HS-27A (cell line): ENCODE measurements at regions not wholly inside any gene's neighbourhood (a gene's known extent, or its start where the extent isn't known, plus 50 kb on each side); places are given as distances from the start of the nearest gene placed in this dataset.

Experiments used
- DNase-seq: peaks from one replicate; pipeline ENCODE4 v3.0.0-alpha.2; 2012; ENCODE audit warnings: low read depth, missing footprints

DNA sequence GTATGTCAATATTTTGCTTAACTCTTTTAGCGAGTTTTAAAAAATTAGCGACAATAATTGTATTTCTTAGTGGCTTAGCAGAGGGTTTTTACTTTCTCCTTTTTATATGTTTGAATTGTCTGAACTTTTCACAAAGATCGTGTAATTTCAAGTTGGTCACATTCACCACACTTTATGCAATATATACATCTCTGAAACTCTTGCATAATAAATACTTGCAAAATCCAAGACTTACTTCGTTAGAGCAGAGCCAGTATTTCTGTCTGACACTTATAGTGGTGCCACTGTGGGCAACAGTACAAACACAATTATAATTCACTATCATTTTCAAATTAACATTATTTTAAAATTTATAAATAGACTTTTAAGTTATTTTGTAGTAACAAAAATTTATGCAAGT lies 62.0 kb downstream of the SUCNR1 start:
- no peak for DNase-seq

DNA sequence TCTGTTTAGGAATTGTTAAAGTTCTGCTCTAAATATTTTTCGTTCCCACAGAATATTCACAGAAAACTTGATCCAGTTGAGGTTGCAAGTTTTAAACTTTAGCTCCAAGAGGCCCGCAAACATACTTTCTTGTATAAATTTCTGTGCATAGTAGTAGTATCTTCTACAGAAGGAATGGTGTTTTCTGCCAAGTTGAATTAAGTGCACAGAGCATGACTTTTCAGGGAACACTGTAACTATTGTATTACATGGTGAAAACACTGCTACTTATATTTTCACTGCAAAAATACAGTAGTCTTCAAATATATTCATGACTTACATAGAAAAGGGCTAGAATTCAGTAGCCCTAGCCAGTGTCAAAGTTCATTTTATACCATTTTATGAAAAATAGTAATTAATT lies 67.0 kb downstream of the SUCNR1 start:
- DNase-seq: no peak

DNA sequence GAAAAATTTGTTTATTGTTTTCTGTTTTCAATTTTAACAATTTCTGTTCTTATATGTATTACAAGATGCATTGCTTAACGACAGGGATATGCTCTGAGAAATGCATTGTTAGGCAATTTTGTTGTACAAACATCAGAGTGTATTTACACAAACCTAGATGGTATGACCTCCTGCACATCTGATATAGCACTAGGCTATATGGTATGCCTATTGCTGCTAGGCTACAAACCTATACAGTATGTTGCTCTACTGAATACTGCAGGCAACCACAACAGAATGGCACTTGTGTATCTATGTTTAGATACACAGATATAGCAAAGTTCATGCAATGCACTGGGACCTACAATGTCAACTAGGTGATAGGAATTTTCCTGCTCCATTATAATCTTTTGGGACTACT lies 70.1 kb downstream of the SUCNR1 start:
- DNase-seq: no peak

DNA sequence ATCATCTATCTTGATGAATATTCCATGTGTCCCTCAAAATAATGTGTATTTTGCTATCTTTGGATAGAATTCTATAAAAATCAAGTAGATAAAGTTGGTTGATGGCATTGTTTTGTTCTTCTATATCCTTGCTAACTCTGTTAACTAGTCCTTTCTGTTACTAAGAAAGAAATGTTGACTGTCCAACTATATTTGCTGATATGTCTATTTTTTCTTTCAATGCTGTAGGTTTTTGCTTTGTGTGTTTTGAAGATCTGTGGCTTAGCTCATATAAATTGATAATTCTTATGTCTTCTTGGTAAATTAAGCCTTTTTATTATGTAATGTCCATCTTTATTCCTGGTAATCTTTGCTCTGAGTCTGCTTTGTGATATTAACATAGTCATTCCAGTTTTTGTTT lies 70.9 kb downstream of the SUCNR1 start:
- no peak for DNase-seq

DNA sequence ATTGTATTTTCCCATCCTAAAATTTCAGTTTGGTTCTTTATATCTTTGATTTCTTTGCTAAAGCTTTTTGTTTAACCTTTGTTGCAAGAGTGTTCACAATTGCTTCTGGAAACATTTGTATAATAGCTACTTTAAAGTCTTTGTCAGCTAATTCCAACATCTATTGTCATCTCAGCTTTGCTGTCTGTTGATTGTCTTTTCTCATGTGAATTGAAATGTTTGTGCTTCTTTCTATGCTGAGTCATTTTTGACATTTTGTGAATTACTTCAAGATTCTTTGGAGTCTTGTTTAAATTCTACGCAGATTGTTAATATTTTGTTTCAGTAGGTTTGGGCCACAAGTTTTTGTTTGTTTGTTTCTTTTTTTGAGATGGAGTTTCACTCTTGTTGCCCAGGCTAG lies 73.2 kb downstream of the SUCNR1 start:
- no peak for DNase-seq

DNA sequence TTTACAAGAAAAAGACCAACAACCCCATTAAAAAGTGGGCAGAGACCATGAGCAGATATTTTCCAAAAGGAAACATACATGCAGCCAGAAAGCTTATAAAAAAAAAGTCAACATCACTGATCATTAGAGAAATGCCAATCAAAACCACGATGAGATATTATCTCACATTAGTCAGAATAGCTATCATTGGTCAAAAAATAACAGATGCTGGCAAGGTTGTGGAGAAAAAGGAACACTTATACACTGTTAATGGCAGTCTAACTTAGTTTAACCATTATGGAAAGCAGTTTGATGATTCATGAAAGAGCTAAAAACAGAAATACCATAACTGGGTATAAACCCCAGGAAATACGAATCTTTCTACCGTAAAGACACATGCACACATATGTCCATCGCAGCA lies 76.3 kb downstream of the SUCNR1 start:
- DNase-seq: no peak

DNA sequence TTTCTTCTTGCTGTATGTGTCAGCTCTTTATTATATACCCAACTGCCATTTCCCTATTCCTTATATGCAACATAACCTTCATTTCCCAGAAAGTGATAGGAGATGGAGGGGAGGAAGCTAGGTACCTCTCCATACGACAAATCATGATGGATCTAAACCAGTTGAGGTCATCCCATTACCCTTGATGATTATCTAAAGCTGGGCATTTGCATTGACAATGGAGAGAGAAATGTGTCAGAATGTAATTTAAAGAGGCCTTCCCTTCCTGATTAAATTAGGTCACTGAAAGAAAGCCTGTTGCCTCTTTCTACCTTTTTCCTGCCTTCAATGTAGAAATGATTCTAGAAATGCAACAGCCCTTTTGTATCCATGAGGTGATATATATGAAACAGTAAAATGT lies 81.9 kb downstream of the SUCNR1 start:
- no peak for DNase-seq

DNA sequence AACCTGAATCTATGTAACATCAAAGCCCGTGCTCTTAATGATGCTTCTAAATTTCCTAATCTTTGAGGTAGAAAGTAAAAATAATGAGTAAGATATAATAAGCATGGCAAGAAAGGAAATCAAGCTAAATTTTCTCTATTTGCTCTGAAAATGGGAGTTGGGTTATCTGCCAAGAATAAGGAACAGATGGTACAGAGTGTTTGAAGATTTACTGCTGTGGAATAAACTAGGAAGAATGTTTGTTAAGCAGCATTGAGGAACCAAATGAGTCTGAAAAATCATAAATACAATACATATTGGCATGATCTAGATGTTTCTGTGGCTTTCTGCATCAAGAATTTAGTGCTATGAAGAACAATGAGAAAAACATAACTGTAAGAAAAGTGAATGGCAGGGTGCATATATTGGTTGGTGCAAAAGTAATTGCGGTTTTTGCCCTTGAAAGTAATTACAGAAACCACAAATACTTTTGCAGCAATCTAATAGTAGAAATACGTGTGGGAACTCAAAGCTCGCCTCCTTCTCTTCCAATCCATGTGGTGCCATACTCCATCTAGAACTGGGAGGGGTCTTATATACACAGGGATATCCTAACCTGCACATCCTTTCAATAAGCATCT lies 87.6 kb downstream of the SUCNR1 start:
- no peak for DNase-seq

DNA sequence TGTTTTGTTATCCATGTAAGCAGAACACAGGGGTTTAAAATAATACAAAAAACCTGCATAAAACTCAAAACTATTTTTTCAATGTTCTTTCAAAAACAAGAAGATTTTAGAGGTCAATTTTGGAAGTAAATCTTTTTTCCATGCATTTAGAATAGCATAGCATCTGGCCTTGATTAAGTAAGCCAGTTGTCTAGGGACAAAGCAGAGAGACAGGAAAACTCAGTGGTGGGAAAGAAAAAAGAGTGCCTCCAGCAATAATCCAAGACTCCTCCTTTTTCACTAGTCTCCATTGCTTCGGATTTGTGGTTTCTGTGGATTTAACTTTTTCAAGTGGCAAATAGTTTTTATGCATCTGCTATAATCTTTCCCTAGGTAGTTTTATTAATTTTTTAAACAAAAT lies 88.9 kb downstream of the SUCNR1 start:
- no peak for DNase-seq

DNA sequence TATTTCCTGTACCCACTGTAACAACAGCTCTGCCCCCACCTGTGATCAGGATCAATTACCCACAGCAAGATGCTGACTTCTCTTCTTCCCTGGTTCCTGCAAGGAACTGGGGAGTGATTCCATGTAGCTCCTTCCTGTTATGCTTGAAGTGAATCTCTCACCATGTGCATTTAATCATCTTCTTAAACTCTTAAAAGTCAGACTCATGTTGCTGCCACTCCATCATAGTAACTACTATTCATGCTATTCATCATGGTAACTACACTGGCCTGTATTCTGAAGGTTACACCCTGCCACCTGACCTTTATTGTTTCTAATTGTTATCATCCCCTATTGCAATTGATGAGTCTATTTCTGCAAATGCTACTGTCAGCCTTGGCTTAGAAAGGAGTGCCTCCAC lies 89.5 kb downstream of the SUCNR1 start:
- no peak for DNase-seq

DNA sequence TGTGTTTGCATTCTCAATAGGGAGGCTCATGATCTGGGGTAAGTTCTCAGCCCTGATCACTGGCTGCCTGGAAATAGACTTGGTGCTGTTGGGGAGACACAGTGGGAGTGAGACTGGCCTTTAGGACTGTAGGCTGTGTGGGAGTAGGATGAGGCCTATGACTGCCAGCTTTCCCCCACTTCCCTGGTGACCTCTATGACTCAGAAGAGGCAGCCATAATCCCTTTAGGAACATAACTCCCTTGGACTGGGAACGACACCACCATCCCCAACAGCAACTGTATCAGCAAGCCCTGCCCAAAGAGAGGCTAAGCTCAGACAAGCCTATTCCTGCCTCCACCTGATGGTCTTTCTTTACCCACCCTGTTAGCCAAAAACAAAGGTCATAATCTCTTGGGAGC lies 91.3 kb downstream of the SUCNR1 start:
- DNase-seq: no peak

DNA sequence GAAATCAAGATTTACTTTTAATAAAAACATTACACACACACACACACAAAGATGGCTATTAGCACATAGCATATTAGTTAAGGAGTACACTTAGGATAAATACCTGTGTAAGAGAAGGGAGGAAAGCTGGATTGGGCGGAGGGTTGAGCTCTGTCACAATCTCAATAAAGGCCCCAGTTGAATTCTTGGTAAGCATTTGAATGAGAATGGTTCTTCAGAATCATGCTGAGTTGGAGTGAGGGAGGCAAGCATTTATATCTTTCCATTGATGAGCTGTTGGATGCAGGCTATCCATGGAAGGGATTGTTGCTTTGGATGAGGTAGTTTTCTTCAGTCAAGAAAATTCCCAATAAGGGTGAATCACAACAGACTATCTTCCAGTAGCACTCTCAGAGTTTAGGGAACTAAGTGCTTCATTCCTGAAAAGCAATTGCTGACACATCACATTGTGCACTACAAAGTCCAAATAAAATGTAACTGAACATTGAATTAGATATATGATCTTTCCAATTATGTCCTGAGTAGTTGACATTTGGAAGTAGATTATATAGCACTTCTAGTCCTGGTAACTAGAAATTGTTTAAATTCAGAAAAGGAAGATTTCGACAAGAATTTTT lies 95.7 kb downstream of the SUCNR1 start:
- no peak for DNase-seq

DNA sequence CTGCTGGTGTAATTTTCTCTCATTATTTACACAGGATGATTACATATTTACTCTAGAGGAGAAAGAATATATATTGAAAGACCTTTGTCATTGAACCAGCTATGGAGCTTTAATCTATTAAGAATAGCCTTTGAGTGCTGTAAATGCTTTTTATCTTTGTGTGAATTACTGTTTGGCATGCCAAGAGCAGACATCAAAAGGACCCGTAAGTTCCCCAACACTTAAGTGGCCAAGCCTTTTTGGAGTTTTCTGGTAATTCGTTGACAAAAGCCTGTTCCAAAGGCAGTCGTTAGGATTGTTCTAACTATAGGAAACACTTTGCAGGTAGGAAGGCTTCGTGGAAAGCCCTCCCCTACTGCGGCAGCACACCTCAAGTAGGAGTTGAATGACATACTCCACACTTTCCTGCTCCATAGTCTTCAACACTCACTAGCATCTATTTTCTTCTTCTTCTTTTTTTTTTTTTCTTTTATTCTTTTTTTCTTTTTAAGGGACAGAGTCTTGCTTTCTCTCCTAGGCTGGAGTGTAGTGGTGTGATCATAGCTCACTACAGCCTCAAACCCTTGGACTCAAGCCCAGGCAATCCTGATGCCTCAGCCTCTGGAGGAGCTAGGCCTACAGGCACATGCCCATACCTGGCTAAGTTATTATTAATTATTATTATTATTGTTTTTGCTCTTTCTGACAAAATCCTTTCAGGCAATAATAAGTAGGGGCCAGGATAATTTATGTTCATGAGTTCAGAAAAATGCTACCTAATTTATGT lies 98.6 kb downstream of the SUCNR1 start:
- DNase-seq: no peak

DNA sequence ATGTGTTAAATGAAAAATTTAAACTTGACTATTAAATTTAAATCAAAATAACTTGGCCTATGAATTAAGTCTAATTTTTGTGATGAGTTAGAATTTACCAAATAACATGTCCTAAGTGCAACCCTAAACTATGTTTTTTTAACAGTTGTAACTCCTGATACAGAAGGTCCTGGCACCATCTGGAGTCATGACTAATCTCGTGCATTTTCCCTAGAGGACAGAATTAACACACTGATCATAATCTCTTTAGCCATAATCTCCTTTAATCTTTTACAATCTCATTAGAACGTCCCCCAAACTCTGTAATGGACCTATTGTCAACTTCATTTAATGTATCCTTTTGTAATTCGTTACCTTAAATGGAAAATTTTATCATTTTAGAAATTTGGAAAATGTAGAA lies 100.6 kb downstream of the SUCNR1 start:
- peak; percentile 41 for DNase-seq

DNA sequence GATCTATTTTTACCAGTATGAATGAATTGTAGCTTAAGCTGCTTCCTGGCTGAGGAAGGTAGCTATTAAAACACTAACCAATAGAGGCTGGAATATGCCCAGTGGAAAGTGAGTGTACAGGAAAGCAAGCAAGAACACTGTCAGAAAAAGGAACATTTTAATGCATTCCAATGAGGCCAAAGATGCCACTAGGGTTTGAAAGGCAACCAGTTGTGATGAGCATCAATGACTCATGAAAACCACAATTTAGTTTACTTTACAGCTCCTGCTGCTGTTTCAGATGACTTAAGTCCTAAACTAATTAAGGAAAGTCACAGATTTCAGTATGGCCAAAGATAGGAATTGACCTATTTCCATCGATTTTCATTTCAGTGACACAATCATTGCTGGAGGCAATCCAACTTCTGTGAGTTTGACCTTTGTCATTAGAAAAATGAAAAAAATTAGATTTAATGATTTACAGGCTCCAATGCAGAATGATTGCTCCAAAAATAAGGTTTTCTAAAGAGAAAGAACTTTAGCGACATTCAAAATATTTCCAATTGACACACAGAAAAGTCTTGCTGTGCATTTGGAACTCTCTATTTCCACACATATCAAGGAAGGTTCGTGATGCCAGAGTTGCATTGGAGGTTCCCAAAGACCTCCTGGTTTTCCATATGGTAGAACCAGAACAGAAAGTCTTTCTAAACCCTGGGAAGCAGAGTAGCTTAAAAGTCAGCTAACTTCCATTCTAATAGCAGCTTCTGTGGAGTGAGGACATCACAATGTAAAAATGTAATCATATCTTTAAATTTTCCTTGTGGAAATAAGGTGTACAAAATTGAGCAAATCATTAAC lies 103.0 kb downstream of the SUCNR1 start:
- peak; percentile 91 for DNase-seq

DNA sequence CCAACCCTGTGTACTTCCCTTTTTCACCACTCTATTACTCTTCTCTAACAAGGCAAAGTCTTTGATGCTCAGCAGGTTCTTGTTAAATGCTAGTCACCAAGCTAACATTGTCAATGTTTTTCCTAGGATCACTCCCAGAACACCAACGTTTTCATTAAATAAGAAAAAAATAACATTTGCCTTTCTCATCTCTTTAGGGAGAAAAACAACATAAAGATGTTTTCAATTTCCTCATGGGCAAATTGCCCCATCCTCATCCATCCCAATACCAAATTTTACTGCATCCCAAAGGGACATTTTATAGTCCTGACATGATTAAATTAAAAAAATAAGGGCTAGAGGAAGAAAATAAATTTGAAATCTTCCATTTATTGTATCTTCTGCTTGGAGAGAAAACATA lies 106.5 kb downstream of the SUCNR1 start:
- DNase-seq: no peak

DNA sequence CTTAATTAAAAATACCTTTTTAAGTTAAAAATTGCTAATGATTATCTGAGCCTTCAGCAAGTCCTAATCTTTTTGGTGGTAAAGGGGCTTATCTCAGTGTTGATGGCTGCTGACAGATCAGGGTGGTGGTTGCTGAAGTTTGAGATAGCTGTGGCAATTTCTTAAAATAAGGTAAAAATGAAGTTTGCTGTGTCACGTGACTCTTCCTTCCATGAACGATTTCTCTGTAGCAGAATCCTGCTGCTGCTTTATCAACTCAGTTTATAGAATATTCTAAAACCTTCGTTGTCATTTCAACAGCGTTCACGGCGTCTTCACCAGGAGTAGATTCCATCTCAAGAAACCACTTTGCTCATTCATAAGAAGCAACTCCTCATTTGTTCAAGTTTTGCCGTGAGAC lies 110.1 kb downstream of the SUCNR1 start:
- DNase-seq: no peak

DNA sequence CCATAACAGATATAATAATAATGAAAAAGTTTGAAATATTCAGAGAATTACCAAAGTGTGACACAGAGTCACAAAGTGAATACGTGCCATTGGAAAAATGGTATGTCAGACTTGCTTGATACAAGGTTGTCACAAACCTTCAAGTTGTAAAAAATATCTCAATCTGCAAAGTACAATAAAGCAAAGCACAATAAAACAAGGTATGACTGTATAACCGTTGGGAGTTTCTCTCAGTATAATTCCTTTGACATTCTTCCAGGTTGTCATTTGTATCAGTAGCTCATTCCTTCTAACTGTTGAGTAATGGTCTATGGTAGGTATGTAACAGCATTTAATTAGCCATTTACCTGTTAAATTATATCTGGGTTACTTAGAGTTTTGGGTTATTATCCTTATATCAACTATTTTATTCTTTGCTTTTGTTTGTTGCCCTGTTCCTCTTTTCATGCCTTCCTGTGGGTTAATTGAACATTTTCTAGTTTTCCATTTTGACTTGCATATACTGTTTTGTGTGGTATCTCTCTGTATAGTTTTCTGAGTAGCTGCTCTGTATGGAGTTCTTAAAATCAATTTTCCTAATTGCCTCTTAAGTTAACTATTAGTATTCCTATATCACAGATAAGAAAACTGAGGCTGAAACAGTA lies 112.5 kb downstream of the SUCNR1 start:
- DNase-seq: no peak

DNA sequence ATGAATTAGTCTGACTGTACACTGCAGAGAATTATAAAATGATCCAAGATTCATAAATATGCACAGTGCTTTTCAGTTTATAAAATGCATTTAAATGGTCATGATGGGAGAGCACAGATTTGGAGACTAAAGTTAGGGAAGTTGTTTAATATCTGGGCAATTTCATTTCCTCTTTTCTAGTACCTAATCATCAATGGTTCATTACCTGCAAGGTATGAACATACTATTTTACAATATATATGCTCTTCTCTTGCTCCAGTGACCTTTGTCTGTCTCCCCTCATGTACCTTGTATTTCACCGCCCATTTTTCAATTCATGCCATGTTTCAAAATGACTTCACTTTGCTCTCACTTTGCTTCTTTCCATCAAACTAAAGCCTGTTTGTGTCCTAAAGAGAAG lies 114.5 kb downstream of the SUCNR1 start:
- DNase-seq: no peak

DNA sequence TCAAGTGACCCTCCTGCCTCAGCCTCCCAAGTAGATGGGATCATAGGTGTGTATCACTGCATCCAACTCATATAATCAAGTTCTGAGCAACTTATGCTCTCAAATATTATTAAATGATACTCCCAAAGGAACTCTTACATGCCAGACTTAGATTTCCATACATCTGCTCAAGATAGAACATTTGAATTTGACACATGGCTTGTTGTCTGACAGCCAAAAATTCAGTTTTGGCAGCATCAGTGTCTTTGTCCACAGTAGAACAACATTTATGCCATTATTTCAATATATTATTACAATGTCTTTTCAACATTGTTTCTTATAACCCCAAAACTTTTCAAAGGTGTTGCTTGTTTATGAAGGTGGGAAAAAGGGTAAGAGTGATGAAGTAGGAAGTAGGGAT lies 116.2 kb downstream of the SUCNR1 start:
- DNase-seq: no peak

DNA sequence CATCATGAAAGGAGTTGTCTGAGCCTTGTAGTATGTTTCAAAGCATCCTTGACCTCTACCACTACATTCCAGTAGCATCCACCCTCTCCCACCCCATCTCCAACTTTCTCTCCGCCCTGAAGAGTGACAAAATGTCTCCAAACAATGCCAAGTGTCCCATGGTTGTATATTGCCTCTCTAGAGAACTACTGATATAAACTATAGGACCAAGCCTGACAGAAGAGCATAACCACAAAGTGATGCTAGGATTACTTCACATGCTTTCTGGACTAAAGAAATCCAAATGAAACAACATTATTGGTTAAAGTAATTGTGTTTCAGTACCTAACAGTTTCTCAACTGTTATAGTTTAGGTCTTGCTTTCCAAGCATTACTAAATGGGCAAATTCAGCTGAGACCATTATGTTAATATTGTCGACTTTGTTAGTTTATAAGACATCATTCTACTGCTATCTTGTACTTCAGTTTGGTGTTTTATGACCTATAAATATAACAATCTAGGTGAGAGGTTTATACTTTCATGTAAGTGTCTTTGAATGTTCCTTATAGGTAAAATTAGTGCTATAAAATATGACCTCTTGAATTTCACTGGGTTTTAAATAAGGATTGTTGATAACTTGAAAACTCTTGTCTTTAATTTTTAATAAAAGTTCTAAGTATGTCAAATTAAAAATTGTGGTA lies 117.4 kb downstream of the SUCNR1 start:
- DNase-seq: no peak
